Caco-2 (cell line): ENCODE measurements at regions not wholly inside any gene's neighbourhood (a gene's known extent, or its start where the extent isn't known, plus 50 kb on each side); places are given as distances from the start of the nearest gene placed in this dataset.

Source experiments
- BruUV-seq: library from RNA; stranded (reverse); fragments of 400-500 nt; replicated peaks from 2 replicates; lab custom pipeline; 2021; lab: Mats Ljungman, UMichigan
- CTCF ChIA-PET: fragments of 300-600 bp; sonication (Branson Sonifier 250); formaldehyde crosslinking; loops from one replicate; lab custom pipeline; 2022; ENCODE audit warnings: antibody characterized with exemption; lab: Charles Lee
- POLR2A ChIA-PET: fragments of 300-600 bp; sonication (Branson Sonifier 250); formaldehyde crosslinking; loops from one replicate; lab custom pipeline; 2022; ENCODE audit warnings: antibody characterized with exemption; lab: Charles Lee
- DNase-seq, 2 experiments: peaks; one replicate each; pipeline versions ENCODE4 v3.0.0 to v3.0.0-alpha.2; 2020 to 2022
- H3K27me3 ChIP-seq: replicated peaks from 2 replicates; pipeline ENCODE4 v1.6.0; 2011; ENCODE audit warnings: low read length; ENCODE audit not compliant: control insufficient read depth, insufficient read depth
- H3K36me3 ChIP-seq: 2 replicates; pipeline ENCODE4 v1.5.1; 2011; ENCODE audit warnings: low read length; ENCODE audit not compliant: control insufficient read depth, insufficient read depth
- H3K4me1 ChIP-seq: fragments of 250-450 bp; sonication (Bioruptor Pico); 2 replicates; pipeline ENCODE4 v1.5.1; 2020; ENCODE audit warnings: mild to moderate bottlenecking
- H3K4me3 ChIP-seq: 2 replicates; pipeline ENCODE4 v1.5.1; 2011; ENCODE audit warnings: low read depth, mild to moderate bottlenecking, control low read depth, low read length
- H3K9me3 ChIP-seq: fragments of 250-450 bp; sonication (Bioruptor Pico); 2 replicates; pipeline ENCODE4 v1.5.1; 2020; ENCODE audit warnings: mild to moderate bottlenecking, moderate library complexity
- H3K27ac Mint-ChIP-seq: one replicate; pipeline ENCODE4 v1.8.0; 2022; ENCODE audit warnings: mixed read lengths; ENCODE audit not compliant: unreplicated experiment
- H3K27me3 Mint-ChIP-seq: one replicate; pipeline ENCODE4 v1.8.0; 2022; ENCODE audit warnings: mixed read lengths; ENCODE audit not compliant: insufficient read depth, unreplicated experiment
- H3K36me3 Mint-ChIP-seq: one replicate; pipeline ENCODE4 v1.8.0; 2022; ENCODE audit warnings: mild to moderate bottlenecking, mixed read lengths; ENCODE audit not compliant: insufficient read depth, unreplicated experiment
- H3K4me1 Mint-ChIP-seq: one replicate; pipeline ENCODE4 v1.8.0; 2022; ENCODE audit warnings: low read depth, mixed read lengths; ENCODE audit not compliant: unreplicated experiment
- H3K4me3 Mint-ChIP-seq: one replicate; pipeline ENCODE4 v1.8.0; 2022; ENCODE audit warnings: mild to moderate bottlenecking, moderate library complexity, mixed read lengths; ENCODE audit not compliant: unreplicated experiment
- H3K9me3 Mint-ChIP-seq: one replicate; pipeline ENCODE4 v1.8.0; 2022; ENCODE audit warnings: mixed read lengths; ENCODE audit not compliant: unreplicated experiment
- CTCF ChIP-seq, 2 experiments: fragments of 200-600 bp in 1 of 2; IDR thresholded peaks; 1 replicate in 1 of 2; 2 replicates in 1 of 2; pipeline versions ENCODE4 v1.5.1 to v1.8.0; 2011 to 2022; ENCODE audit warnings: antibody characterized with exemption in 1 of 2, control low read depth in 1 of 2, inconsistent platforms in 1 of 2, low read depth in 1 of 2, low read length in 1 of 2, mild to moderate bottlenecking in 1 of 2, moderate library complexity in 1 of 2; ENCODE audit not compliant: insufficient read depth in 1 of 2, severe bottlenecking in 1 of 2, unreplicated experiment in 1 of 2
- intact Hi-C: fragments of 100-400 bp; cut with micrococcal nuclease; formaldehyde crosslinking; loops from one replicate; pipeline ENCODE4 v1.10.0; 2022; ENCODE audit not compliant: unreplicated experiment

- peaks cover 19% of the 10 kb centered on the region for H3K4me1 ChIP-seq
- intact Hi-C loops = loop anchor here (1.0 to 10.0 kb wide), 3 partner anchors 97 to 270 kb away; no protein-coding TSS in a partner anchor
- TF ChIP-seq CTCF (IDR thresholded peaks at IDR 0.05; ENCODE audit: insufficient read depth in 1 of 2, low read depth in 1 of 2, low read length in 1 of 2, severe bottlenecking in 1 of 2, unreplicated experiment in 1 of 2) = peak; percentile 19 to 48
- peak in 1 of 2 experiments; percentile 28 for DNase-seq
- CTCF ChIA-PET = interaction anchor here (0.6 to 1.0 kb wide), 5 partner anchors 96 to 271 kb away, joined by 3 to 6 read pairs (median 4); no protein-coding TSS in a partner anchor
- no peaks in the 10 kb centered on the region for H3K27me3 ChIP-seq
- no peak overlapping the region for H3K4me3 ChIP-seq
- H3K36me3 ChIP-seq = no peaks in the 10 kb centered on the region
- H3K9me3 ChIP-seq = no peaks in the 10 kb centered on the region
- POLR2A ChIA-PET = no interaction called here
- Mint-ChIP-seq H3K9me3 (no peaks in the 10 kb centered on the region), H3K4me3 (no peak overlapping the region), H3K36me3 (no peaks in the 10 kb centered on the region), H3K27me3 (no peaks in the 10 kb centered on the region), H3K27ac (peak overlapping the region; percentile 17), H3K4me1 (peaks cover 7% of the 10 kb centered on the region)
- BruUV-seq = no TSS peak
Measured at GRCh38 chr14:51554953-51555352, 96.8 kb upstream of the FRMD6 start.

GRCh38 chr14:51561141-51561540 lies 90.6 kb upstream of the FRMD6 start:
- no peaks in the 10 kb centered on the region for H3K27me3 ChIP-seq
- CTCF ChIA-PET = interaction anchor here (0.6 kb wide), 1 partner anchor 91 kb away, joined by 3 read pairs; no protein-coding TSS in a partner anchor
- Mint-ChIP-seq H3K36me3 (no peaks in the 10 kb centered on the region), H3K27ac (no peak overlapping the region), H3K4me1 (peaks cover 17% of the 10 kb centered on the region), H3K9me3 (no peaks in the 10 kb centered on the region), H3K27me3 (no peaks in the 10 kb centered on the region), H3K4me3 (no peak overlapping the region)
- H3K9me3 ChIP-seq = no peaks in the 10 kb centered on the region
- BruUV-seq = no TSS peak
- H3K4me1 ChIP-seq = peaks cover 27% of the 10 kb centered on the region
- no peak for DNase-seq
- intact Hi-C loops = no loop called here
- no peak overlapping the region for H3K4me3 ChIP-seq
- no peak for TF ChIP-seq CTCF (IDR thresholded peaks at IDR 0.05; ENCODE audit: insufficient read depth in 1 of 2, low read depth in 1 of 2, low read length in 1 of 2, severe bottlenecking in 1 of 2, unreplicated experiment in 1 of 2)
- POLR2A ChIA-PET = no interaction called here
- H3K36me3 ChIP-seq = no peaks in the 10 kb centered on the region

DNA sequence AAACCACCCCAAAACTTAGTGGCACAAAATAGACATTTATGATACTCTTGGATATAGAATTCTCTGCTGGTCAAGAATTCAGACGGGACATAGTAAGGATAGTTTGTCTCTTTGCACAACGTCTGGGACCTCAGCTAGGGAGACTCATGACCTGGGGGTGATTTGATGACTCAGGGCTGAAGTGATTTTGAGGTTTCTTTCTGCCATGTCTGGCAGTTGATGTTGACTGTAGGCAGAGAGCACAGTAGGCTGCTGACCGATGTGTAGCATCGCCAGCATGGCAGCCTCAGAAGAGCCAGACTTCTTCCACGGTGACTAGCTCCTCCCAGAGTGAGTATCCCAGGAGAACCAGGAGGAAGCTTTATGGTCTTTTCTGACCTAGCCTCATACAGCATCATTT lies 88.9 kb upstream of the FRMD6 start:
- Histone ChIP-seq H3K9me3 (no peaks in the 10 kb centered on the region), H3K36me3 (no peaks in the 10 kb centered on the region), H3K27me3 (no peaks in the 10 kb centered on the region), H3K4me1 (peaks cover 27% of the 10 kb centered on the region), H3K4me3 (no peak overlapping the region)
- ChIA-PET POLR2A (no interaction called here), CTCF (no interaction called here)
- Mint-ChIP-seq H3K36me3 (no peaks in the 10 kb centered on the region), H3K27me3 (no peaks in the 10 kb centered on the region), H3K4me3 (no peak overlapping the region), H3K4me1 (peaks cover 17% of the 10 kb centered on the region), H3K27ac (no peak overlapping the region), H3K9me3 (no peaks in the 10 kb centered on the region)
- no peak for TF ChIP-seq CTCF (IDR thresholded peaks at IDR 0.05; ENCODE audit: insufficient read depth in 1 of 2, low read depth in 1 of 2, low read length in 1 of 2, severe bottlenecking in 1 of 2, unreplicated experiment in 1 of 2)
- DNase-seq = no peak
- intact Hi-C loops = no loop called here
- BruUV-seq = no TSS peak
